ENCODE measurements at regions not wholly inside any gene's neighbourhood (a gene's known extent, or its start where the extent isn't known, plus 50 kb on each side); places are given as distances from the start of the nearest gene placed in this dataset.

- Histone ChIP-seq H3K4me3 (no peak overlapping the region), H3K4me1 (peaks cover 0 to 5% (median 0%) of the 10 kb centered on the region in 9 donors), H3K9me3 (peaks cover 0 to 12% (median 0%) of the 10 kb centered on the region in 11 donors), H3K27me3 (no peaks in the 10 kb centered on the region), H3K27ac (no peak overlapping the region), H3K36me3 (no peaks in the 10 kb centered on the region)
- ATAC-seq (peak in 3 of 8 donors; percentile 29 to 58 (median 35)), DNase-seq (no peak)
- 80 to 94% methylated on average over 4 of the region's 4 CpGs for WGBS, 2 donors
- intact Hi-C loops (cut with DNase I): no loop called here
- TF ChIP-seq CTCF (IDR thresholded peaks at IDR 0.05): no peak
Measured at GRCh38 chr21:38948377-38949069, 142.8 kb downstream of the ETS2 start.

- peaks cover 0 to 5% (median 0%) of the 10 kb centered on the region in 9 donors for H3K4me1 ChIP-seq
- intact Hi-C loops (cut with DNase I): no loop called here
- ATAC-seq: no peak
- no peaks in the 10 kb centered on the region for H3K36me3 ChIP-seq
- DNase-seq: no peak
- H3K9me3 ChIP-seq: peaks cover 0 to 9% (median 0%) of the 10 kb centered on the region in 11 donors
- H3K27me3 ChIP-seq: no peaks in the 10 kb centered on the region
- 88 to 89% methylated on average over 17 of the region's 17 CpGs for WGBS, 2 donors
- no peak overlapping the region for H3K4me3 ChIP-seq
- no peak overlapping the region for H3K27ac ChIP-seq
- TF ChIP-seq CTCF (IDR thresholded peaks at IDR 0.05): no peak
Measured at GRCh38 chr21:38945545-38946245, 140.0 kb downstream of the ETS2 start.

GRCh38 chr21:38944903-38945302 lies 139.2 kb downstream of the ETS2 start:
- TF ChIP-seq CTCF (IDR thresholded peaks at IDR 0.05): no peak
- peaks cover 0 to 2% (median 0%) of the 10 kb centered on the region in 11 donors for H3K9me3 ChIP-seq
- no peak for DNase-seq
- H3K36me3 ChIP-seq: no peaks in the 10 kb centered on the region
- peaks cover 0 to 5% (median 0%) of the 10 kb centered on the region in 9 donors for H3K4me1 ChIP-seq
- no peak for ATAC-seq
- H3K27me3 ChIP-seq: no peaks in the 10 kb centered on the region
- intact Hi-C loops (cut with DNase I): no loop called here
- no peak overlapping the region for H3K27ac ChIP-seq
- WGBS, 2 donors: 85 to 88% methylated on average over 14 of the region's 14 CpGs
- no peak overlapping the region for H3K4me3 ChIP-seq

DNA sequence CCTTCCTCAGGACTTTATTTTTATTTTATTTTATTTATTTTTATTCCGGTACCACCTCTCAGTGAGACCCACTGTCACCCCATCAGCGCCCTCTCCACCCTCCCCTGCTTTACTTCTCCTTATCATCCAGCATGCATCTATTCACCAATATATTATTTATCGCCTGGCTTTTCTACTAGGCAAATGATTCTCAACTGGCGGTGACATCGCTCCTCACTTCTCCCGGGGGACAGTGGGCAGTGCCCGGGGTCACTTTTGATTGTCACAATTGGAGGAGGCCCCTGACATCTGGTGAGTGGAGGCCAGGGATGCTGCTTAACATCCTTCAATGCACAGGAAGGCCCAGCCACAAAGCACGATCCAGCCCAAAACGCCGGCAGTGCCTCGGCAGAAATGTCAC lies 138.7 kb downstream of the ETS2 start:
- H3K9me3 ChIP-seq: no peaks in the 10 kb centered on the region
- 93 to 95% methylated on average over 11 of the region's 11 CpGs for WGBS, 2 donors

More for the DNA sequence above, 138.7 kb downstream of the ETS2 start:
- no peak for DNase-seq
- intact Hi-C loops (cut with DNase I): no loop called here
- H3K27me3 ChIP-seq: no peaks in the 10 kb centered on the region
- no peak for TF ChIP-seq CTCF (IDR thresholded peaks at IDR 0.05)
- no peaks in the 10 kb centered on the region for H3K36me3 ChIP-seq
- H3K27ac ChIP-seq: no peak overlapping the region
- ATAC-seq: no peak
- H3K4me1 ChIP-seq: peaks cover 0 to 5% (median 0%) of the 10 kb centered on the region in 9 donors
- H3K4me3 ChIP-seq: no peak overlapping the region
